SK-N-MC (cell line): ENCODE measurements at regions not wholly inside any gene's neighbourhood (a gene's known extent, or its start where the extent isn't known, plus 50 kb on each side); places are given as distances from the start of the nearest gene placed in this dataset.

ENCODE experiments used
- EZH2 ChIP-seq: fragments of 200-600 bp; sonication (generic); IDR thresholded peaks from one replicate; pipeline ENCODE4 v1.6.1; 2017; ENCODE audit warnings: antibody characterized with exemption
- FOXP2 ChIP-seq: optimal IDR thresholded peaks from 2 replicates; pipeline ENCODE3; 2011; ENCODE audit warnings: mild to moderate bottlenecking, moderate library complexity; ENCODE audit not compliant: insufficient read depth; ENCODE audit errors: extremely low read length, control extremely low read depth
- POLR2AphosphoS5 ChIP-seq: IDR thresholded peaks from 2 replicates; pipeline ENCODE4 v1.6.1; 2012; ENCODE audit warnings: mild to moderate bottlenecking, low read depth, low read length, borderline replicate concordance

DNA sequence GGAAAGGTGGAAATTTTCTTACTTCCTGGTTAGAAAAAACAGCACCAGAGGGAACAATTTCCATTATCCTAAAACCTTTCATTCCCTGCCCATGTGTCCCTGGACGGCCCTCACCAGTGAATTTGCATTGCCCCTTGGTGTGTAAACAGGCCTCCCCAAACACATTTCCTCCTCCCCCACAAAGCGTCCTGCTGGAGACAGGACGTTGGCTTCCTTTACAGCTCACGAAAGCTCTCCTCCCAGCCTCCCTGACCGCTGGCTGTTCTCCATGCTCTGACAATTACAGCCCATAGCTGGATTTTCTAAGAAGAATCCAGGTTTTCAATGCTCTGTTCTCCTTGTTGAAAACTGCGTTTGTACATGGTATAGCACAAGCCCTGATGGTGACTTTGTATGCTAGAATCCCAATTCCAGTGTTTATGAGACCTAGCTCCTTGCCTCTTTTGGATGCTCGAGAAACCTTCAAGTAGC lies 724.2 kb upstream of the CELF2 start:
- TF ChIP-seq POLR2AphosphoS5, result no peak
- no peak for TF ChIP-seq EZH2
- TF ChIP-seq FOXP2, result no peak
